Adrenal gland (tissue), 9 donors: ENCODE measurements at regions not wholly inside any gene's neighbourhood (a gene's known extent, or its start where the extent isn't known, plus 50 kb on each side); places are given as distances from the start of the nearest gene placed in this dataset.
A peak's percentile ranks its signal among the peaks of the same experiment; 100 is the strongest.

Experiments
- DNase-seq, 7 donors: peaks; one replicate each; pipeline ENCODE4 v3.0.0-alpha.2; 2019 to 2020
- H3K27ac ChIP-seq, 5 donors: fragments of 200-600 bp; sonication (generic) in 4 of 5; 1 replicate in 3 of 5; 2 replicates in 2 of 5; pipeline versions ENCODE4 v1.5.1 to v1.8.0; 2016 to 2020; ENCODE audit warnings: mild to moderate bottlenecking in 1 of 5
- H3K27me3 ChIP-seq: fragments of 200-600 bp; 2 replicates; pipeline ENCODE4 v1.8.0; 2021
- H3K36me3 ChIP-seq, 2 donors: fragments of 200-600 bp; replicated peaks in 1 of 2; 1 replicate in 1 of 2; 2 replicates in 1 of 2; pipeline versions ENCODE4 v1.5.1 to v1.8.0; 2018 to 2022
- H3K4me1 ChIP-seq, 2 donors: fragments of 200-600 bp; replicated peaks in 1 of 2; 1 replicate in 1 of 2; 2 replicates in 1 of 2; pipeline versions ENCODE4 v1.5.1 to v1.8.0; 2018 to 2021
- H3K4me3 ChIP-seq, 4 donors: fragments of 200-600 bp; sonication (generic) in 3 of 4; one replicate each; pipeline ENCODE4 v1.5.1; 2016 to 2018
- H3K9me3 ChIP-seq, 3 donors: fragments of 200-600 bp; sonication (generic) in 1 of 3; replicated peaks in 1 of 3; 1 replicate in 2 of 3; 2 replicates in 1 of 3; pipeline versions ENCODE4 v1.5.1 to v1.8.0; 2016 to 2021
- POLR2A ChIP-seq, 2 donors: fragments of 450-650 bp; IDR thresholded peaks; one replicate each; pipeline ENCODE4 v1.6.1; 2017; ENCODE audit warnings: antibody characterized with exemption in 2 of 2, mild to moderate bottlenecking in 2 of 2, moderate library complexity in 1 of 2
- WGBS, 4 donors: extraction: QIAGEN DNeasy Blood & Tissue Kit in 2 of 4; methylation state at CpG; one replicate each; pipeline versions ENCODE4 v1.1.5 to v1.1.7; 2013 to 2017; 5-methylcytosine and 5-hydroxymethylcytosine counted together
- intact Hi-C, 2 donors: fragments of 100-400 bp; cut with DNase I; formaldehyde crosslinking; loops; one replicate each; pipeline versions ENCODE4 v1.14.1 to v1.15.0; 2022 to 2023
- TF ChIP-seq, protein P1 (sequence below), 6 experiments: fragments of 450-650 bp in 4 of 6; fragments of 200-600 bp in 2 of 6; sonication (generic) in 1 of 6; IDR thresholded peaks; 1 replicate in 5 of 6; 2 replicates in 1 of 6; pipeline versions ENCODE4 v1.5.1 to v1.8.0; 2016 to 2021; ENCODE audit warnings: antibody characterized with exemption in 6 of 6, mild to moderate bottlenecking in 2 of 6, moderate library complexity in 1 of 6
- donor health status: healthy with polysubstance abuse.
- donor health status: Bipolar disorder and iron deficiency.
- donor health status: DM: yes; HTN: yes; CAD: no.
- donor health status: DM: no; HTN: no; CAD: no.
- donor health status: DM: no; HTN: no; CAD: no.

GRCh38 chr5:142527664-142528295 lies 158.1 kb downstream of the FGF1 start:
- intact Hi-C loops: no loop called here
- Histone ChIP-seq H3K4me3 (no peak overlapping the region), H3K27me3 (no peaks in the 10 kb centered on the region), H3K9me3 (no peaks in the 10 kb centered on the region), H3K27ac (no peak overlapping the region), H3K4me1 (no peaks in the 10 kb centered on the region), H3K36me3 (no peaks in the 10 kb centered on the region)
- no peak for DNase-seq
- WGBS, 4 donors: 56 to 68% (median 63%) methylated on average over 3 of the region's 3 CpGs
- TF ChIP-seq, protein P1, sequence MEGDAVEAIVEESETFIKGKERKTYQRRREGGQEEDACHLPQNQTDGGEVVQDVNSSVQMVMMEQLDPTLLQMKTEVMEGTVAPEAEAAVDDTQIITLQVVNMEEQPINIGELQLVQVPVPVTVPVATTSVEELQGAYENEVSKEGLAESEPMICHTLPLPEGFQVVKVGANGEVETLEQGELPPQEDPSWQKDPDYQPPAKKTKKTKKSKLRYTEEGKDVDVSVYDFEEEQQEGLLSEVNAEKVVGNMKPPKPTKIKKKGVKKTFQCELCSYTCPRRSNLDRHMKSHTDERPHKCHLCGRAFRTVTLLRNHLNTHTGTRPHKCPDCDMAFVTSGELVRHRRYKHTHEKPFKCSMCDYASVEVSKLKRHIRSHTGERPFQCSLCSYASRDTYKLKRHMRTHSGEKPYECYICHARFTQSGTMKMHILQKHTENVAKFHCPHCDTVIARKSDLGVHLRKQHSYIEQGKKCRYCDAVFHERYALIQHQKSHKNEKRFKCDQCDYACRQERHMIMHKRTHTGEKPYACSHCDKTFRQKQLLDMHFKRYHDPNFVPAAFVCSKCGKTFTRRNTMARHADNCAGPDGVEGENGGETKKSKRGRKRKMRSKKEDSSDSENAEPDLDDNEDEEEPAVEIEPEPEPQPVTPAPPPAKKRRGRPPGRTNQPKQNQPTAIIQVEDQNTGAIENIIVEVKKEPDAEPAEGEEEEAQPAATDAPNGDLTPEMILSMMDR (IDR thresholded peaks at IDR 0.05): no peak
- TF ChIP-seq POLR2A (IDR thresholded peaks at IDR 0.05): no peak

- TF ChIP-seq, protein P1 (IDR thresholded peaks at IDR 0.05): no peak
- no peak for TF ChIP-seq POLR2A (IDR thresholded peaks at IDR 0.05)
- intact Hi-C loops: no loop called here
- Histone ChIP-seq H3K4me1 (no peaks in the 10 kb centered on the region), H3K27ac (no peak overlapping the region), H3K4me3 (no peak overlapping the region), H3K36me3 (no peaks in the 10 kb centered on the region), H3K9me3 (no peaks in the 10 kb centered on the region), H3K27me3 (no peaks in the 10 kb centered on the region)
- 86 to 95% (median 92%) methylated on average over 1 of the region's 1 CpG for WGBS, 4 donors
- DNase-seq: no peak
Measured at GRCh38 chr5:142527234-142527633, 158.7 kb downstream of the FGF1 start.

GRCh38 chr5:142522983-142523382 lies 162.9 kb downstream of the FGF1 start:
- WGBS, 4 donors: 73 to 89% (median 81%) methylated on average over 6 of the region's 6 CpGs

DNA sequence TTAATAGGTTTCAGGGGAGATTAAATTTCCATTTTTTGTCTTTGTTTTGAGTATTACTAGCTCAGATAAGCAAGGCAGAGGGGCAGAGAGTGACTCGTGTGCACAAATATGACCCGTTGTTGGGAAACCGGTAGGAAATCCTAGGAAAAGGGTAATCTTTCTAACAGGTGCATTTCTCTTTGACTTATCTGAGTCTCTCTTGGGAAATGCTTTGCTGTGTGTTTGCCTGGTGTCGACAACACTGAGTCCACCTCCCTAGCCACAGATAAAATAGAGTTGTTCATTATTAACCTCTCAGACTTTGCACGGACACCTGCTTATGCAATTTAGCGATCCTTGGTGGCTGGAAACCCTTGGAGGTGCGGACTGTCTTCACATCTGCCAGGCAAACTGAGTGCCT lies 164.2 kb downstream of the FGF1 start:
- no peak for TF ChIP-seq POLR2A (IDR thresholded peaks at IDR 0.05)
- TF ChIP-seq, protein P1 (IDR thresholded peaks at IDR 0.05): no peak
- no peak overlapping the region for H3K4me3 ChIP-seq
- no peaks in the 10 kb centered on the region for H3K36me3 ChIP-seq
- no peaks in the 10 kb centered on the region for H3K9me3 ChIP-seq
- no peaks in the 10 kb centered on the region for H3K4me1 ChIP-seq
- intact Hi-C loops: no loop called here
- no peaks in the 10 kb centered on the region for H3K27me3 ChIP-seq
- H3K27ac ChIP-seq: no peak overlapping the region
- WGBS, 4 donors: 81 to 94% (median 87%) methylated on average over 7 of the region's 7 CpGs
- no peak for DNase-seq

More at GRCh38 chr5:142522983-142523382, 162.9 kb downstream of the FGF1 start:
- Histone ChIP-seq H3K27ac (no peak overlapping the region), H3K4me1 (no peaks in the 10 kb centered on the region), H3K4me3 (no peak overlapping the region), H3K9me3 (no peaks in the 10 kb centered on the region), H3K27me3 (no peaks in the 10 kb centered on the region), H3K36me3 (no peaks in the 10 kb centered on the region)
- peak in 1 of 7 donors; percentile 8 for DNase-seq
- intact Hi-C loops: no loop called here
- TF ChIP-seq, protein P1 (IDR thresholded peaks at IDR 0.05): no peak
- TF ChIP-seq POLR2A (IDR thresholded peaks at IDR 0.05): no peak
